ENCODE measurements at regions not wholly inside any gene's neighbourhood (a gene's known extent, or its start where the extent isn't known, plus 50 kb on each side); places are given as distances from the start of the nearest gene placed in this dataset.
A peak's percentile ranks its signal among the peaks of the same experiment; 100 is the strongest.

GRCh38 chr3:124563376-124563775 is 166.9 kb upstream of the UMPS start:
- TF ChIP-seq EZH2phosphoT487 (IDR thresholded peaks at IDR 0.05; ENCODE audit: borderline replicate concordance), result no peak
- TF ChIP-seq, protein P1, sequence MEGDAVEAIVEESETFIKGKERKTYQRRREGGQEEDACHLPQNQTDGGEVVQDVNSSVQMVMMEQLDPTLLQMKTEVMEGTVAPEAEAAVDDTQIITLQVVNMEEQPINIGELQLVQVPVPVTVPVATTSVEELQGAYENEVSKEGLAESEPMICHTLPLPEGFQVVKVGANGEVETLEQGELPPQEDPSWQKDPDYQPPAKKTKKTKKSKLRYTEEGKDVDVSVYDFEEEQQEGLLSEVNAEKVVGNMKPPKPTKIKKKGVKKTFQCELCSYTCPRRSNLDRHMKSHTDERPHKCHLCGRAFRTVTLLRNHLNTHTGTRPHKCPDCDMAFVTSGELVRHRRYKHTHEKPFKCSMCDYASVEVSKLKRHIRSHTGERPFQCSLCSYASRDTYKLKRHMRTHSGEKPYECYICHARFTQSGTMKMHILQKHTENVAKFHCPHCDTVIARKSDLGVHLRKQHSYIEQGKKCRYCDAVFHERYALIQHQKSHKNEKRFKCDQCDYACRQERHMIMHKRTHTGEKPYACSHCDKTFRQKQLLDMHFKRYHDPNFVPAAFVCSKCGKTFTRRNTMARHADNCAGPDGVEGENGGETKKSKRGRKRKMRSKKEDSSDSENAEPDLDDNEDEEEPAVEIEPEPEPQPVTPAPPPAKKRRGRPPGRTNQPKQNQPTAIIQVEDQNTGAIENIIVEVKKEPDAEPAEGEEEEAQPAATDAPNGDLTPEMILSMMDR (conservative IDR thresholded peaks at IDR 0.05; ENCODE audit: low read length), result no peak
- Histone ChIP-seq H3K4me2 (ENCODE audit: low read depth, low read length, poor library complexity, severe bottlenecking) (no peak overlapping the region), H3K9me2 (replicated peaks; ENCODE audit: low read depth, low read length) (no peaks in the 10 kb centered on the region), H3K9ac (ENCODE audit: low read depth, low read length, poor library complexity, severe bottlenecking) (no peak overlapping the region), H2AFZ (ENCODE audit: low read length) (no peak overlapping the region), H3K27me3 (ENCODE audit: insufficient read depth, low read length, poor library complexity, severe bottlenecking) (no peaks in the 10 kb centered on the region), H3F3A (ENCODE audit: low read depth) (no peaks in the 10 kb centered on the region), H4K20me1 (ENCODE audit: insufficient read depth, low read length, poor library complexity, severe bottlenecking) (no peaks in the 10 kb centered on the region), H3K36me3 (ENCODE audit: insufficient read depth, low read length) (no peaks in the 10 kb centered on the region), H3K4me1 (ENCODE audit: insufficient read depth, low read length, poor library complexity, severe bottlenecking) (no peaks in the 10 kb centered on the region), H3K79me2 (ENCODE audit: insufficient read depth, low read length) (no peaks in the 10 kb centered on the region), H3K4me3 (ENCODE audit: low read length, poor library complexity, severe bottlenecking) (no peak overlapping the region), H3K9me3 (ENCODE audit: insufficient read depth, low read depth, low read length) (no peaks in the 10 kb centered on the region)

- no peaks in the 10 kb centered on the region for H3K9me2 ChIP-seq (replicated peaks; ENCODE audit: low read depth, low read length)
- no peaks in the 10 kb centered on the region for H3F3A ChIP-seq (ENCODE audit: low read depth)
- H3K9ac ChIP-seq (ENCODE audit: low read depth, low read length, poor library complexity, severe bottlenecking), result no peak overlapping the region
- H3K4me2 ChIP-seq (ENCODE audit: low read depth, low read length, poor library complexity, severe bottlenecking), result no peak overlapping the region
- H3K27me3 ChIP-seq (ENCODE audit: insufficient read depth, low read length, poor library complexity, severe bottlenecking), result no peaks in the 10 kb centered on the region
- no peaks in the 10 kb centered on the region for H3K36me3 ChIP-seq (ENCODE audit: insufficient read depth, low read length)
- no peaks in the 10 kb centered on the region for H3K4me1 ChIP-seq (ENCODE audit: insufficient read depth, low read length, poor library complexity, severe bottlenecking)
- no peak overlapping the region for H2AFZ ChIP-seq (ENCODE audit: low read length)
- TF ChIP-seq, protein P1 (conservative IDR thresholded peaks at IDR 0.05; ENCODE audit: low read length), result peak; percentile 97
- no peak for TF ChIP-seq EZH2phosphoT487 (IDR thresholded peaks at IDR 0.05; ENCODE audit: borderline replicate concordance)
- no peaks in the 10 kb centered on the region for H4K20me1 ChIP-seq (ENCODE audit: insufficient read depth, low read length, poor library complexity, severe bottlenecking)
- H3K9me3 ChIP-seq (ENCODE audit: insufficient read depth, low read depth, low read length), result no peaks in the 10 kb centered on the region
- H3K4me3 ChIP-seq (ENCODE audit: low read length, poor library complexity, severe bottlenecking), result no peak overlapping the region
- H3K79me2 ChIP-seq (ENCODE audit: insufficient read depth, low read length), result no peaks in the 10 kb centered on the region
Measured at GRCh38 chr3:124565013-124565412, 165.2 kb upstream of the UMPS start.

DNA sequence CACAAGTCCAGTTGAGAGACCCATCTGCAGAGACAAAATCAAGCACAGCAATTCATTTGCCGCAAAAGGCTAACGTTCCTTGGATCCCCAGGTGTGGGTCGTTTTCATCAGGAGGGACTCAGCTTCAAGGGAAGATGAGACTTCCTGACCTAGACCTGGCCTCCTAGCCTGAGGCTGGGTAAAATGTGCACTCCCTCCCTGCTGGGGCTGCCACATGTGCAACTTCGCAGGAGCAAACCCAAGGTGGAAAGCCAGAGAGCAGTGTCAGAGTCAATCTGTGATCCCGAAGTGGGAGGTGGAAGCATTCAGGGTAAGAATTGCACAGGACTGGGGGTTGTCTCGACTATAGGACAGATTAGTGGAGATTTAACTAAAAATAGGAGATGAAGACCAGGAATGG is 164.7 kb upstream of the UMPS start:
- no peaks in the 10 kb centered on the region for H3K4me1 ChIP-seq (ENCODE audit: insufficient read depth, low read length, poor library complexity, severe bottlenecking)
- no peak overlapping the region for H3K4me3 ChIP-seq (ENCODE audit: low read length, poor library complexity, severe bottlenecking)
- no peaks in the 10 kb centered on the region for H3K9me3 ChIP-seq (ENCODE audit: insufficient read depth, low read depth, low read length)
- H3K27me3 ChIP-seq (ENCODE audit: insufficient read depth, low read length, poor library complexity, severe bottlenecking), result no peaks in the 10 kb centered on the region
- no peak overlapping the region for H2AFZ ChIP-seq (ENCODE audit: low read length)
- no peaks in the 10 kb centered on the region for H4K20me1 ChIP-seq (ENCODE audit: insufficient read depth, low read length, poor library complexity, severe bottlenecking)
- H3K9ac ChIP-seq (ENCODE audit: low read depth, low read length, poor library complexity, severe bottlenecking), result no peak overlapping the region
- no peaks in the 10 kb centered on the region for H3F3A ChIP-seq (ENCODE audit: low read depth)
- no peak overlapping the region for H3K4me2 ChIP-seq (ENCODE audit: low read depth, low read length, poor library complexity, severe bottlenecking)
- H3K79me2 ChIP-seq (ENCODE audit: insufficient read depth, low read length), result no peaks in the 10 kb centered on the region
- no peaks in the 10 kb centered on the region for H3K36me3 ChIP-seq (ENCODE audit: insufficient read depth, low read length)
- H3K9me2 ChIP-seq (replicated peaks; ENCODE audit: low read depth, low read length), result no peaks in the 10 kb centered on the region
- TF ChIP-seq, protein P1 (conservative IDR thresholded peaks at IDR 0.05; ENCODE audit: low read length), result no peak

Data from Loucy (cell line).